Suprapubic skin (tissue), 4 donors: ENCODE measurements at regions not wholly inside any gene's neighbourhood (a gene's known extent, or its start where the extent isn't known, plus 50 kb on each side); places are given as distances from the start of the nearest gene placed in this dataset.

ENCODE experiments used
- CTCF ChIP-seq, 2 donors: fragments of 200-600 bp in 1 of 2; fragments of 450-650 bp in 1 of 2; sonication (generic) in 1 of 2; IDR thresholded peaks; one replicate each; pipeline ENCODE4 v1.5.1; 2016 to 2019; ENCODE audit warnings: antibody characterized with exemption in 2 of 2, mild to moderate bottlenecking in 1 of 2, moderate library complexity in 1 of 2
- EP300 ChIP-seq: sonication (generic); formaldehyde crosslinking; IDR thresholded peaks from one replicate; pipeline ENCODE4 v1.6.1; 2017; ENCODE audit warnings: antibody characterized with exemption
- POLR2A ChIP-seq, 2 donors: fragments of 450-650 bp; IDR thresholded peaks; one replicate each; pipeline ENCODE4 v1.6.1; 2017; ENCODE audit warnings: antibody characterized with exemption in 2 of 2, mild to moderate bottlenecking in 2 of 2, moderate library complexity in 2 of 2
- POLR2AphosphoS5 ChIP-seq, 3 donors: sonication (generic); formaldehyde crosslinking; IDR thresholded peaks; one replicate each; pipeline ENCODE4 v1.6.1; 2017; ENCODE audit warnings: antibody characterized with exemption in 3 of 3

- no peak for TF ChIP-seq POLR2A (IDR thresholded peaks at IDR 0.05)
- no peak for TF ChIP-seq CTCF (IDR thresholded peaks at IDR 0.05)
- TF ChIP-seq POLR2AphosphoS5 (IDR thresholded peaks at IDR 0.05): no peak
- no peak for TF ChIP-seq EP300
Measured at GRCh38 chr6:147829835-147830234, 321.3 kb downstream of the SAMD5 start.
